Stomach (tissue), 4 donors: ENCODE measurements at regions not wholly inside any gene's neighbourhood (a gene's known extent, or its start where the extent isn't known, plus 50 kb on each side); places are given as distances from the start of the nearest gene placed in this dataset.

Source experiments
- CTCF ChIP-seq, 7 experiments: fragments of 450-650 bp in 4 of 7; fragments of 200-600 bp in 3 of 7; sonication (generic) in 3 of 7; IDR thresholded peaks; one replicate each; pipeline ENCODE4 v1.5.1; 2016 to 2019; ENCODE audit warnings: antibody characterized with exemption in 7 of 7, control low read depth in 2 of 7, mild to moderate bottlenecking in 1 of 7
- EP300 ChIP-seq: sonication (generic); formaldehyde crosslinking; IDR thresholded peaks from one replicate; pipeline ENCODE4 v1.6.1; 2017; ENCODE audit warnings: antibody characterized with exemption
- POLR2A ChIP-seq, 4 donors: fragments of 450-650 bp; IDR thresholded peaks; one replicate each; pipeline ENCODE4 v1.6.1; 2016; ENCODE audit warnings: antibody characterized with exemption in 4 of 4, control low read depth in 2 of 4, mild to moderate bottlenecking in 1 of 4, moderate library complexity in 1 of 4
- POLR2AphosphoS5 ChIP-seq, 3 donors: sonication (generic); formaldehyde crosslinking; IDR thresholded peaks; one replicate each; pipeline ENCODE4 v1.6.1; 2016; ENCODE audit warnings: antibody characterized with exemption in 3 of 3

GRCh38 chr20:7493311-7493710 lies 446.9 kb downstream of the HAO1 start:
- TF ChIP-seq POLR2A (IDR thresholded peaks at IDR 0.05) (no peak), CTCF (IDR thresholded peaks at IDR 0.05) (no peak), POLR2AphosphoS5 (IDR thresholded peaks at IDR 0.05) (no peak), EP300 (no peak)
